ENCODE measurements at regions not wholly inside any gene's neighbourhood (a gene's known extent, or its start where the extent isn't known, plus 50 kb on each side); places are given as distances from the start of the nearest gene placed in this dataset.

DNA sequence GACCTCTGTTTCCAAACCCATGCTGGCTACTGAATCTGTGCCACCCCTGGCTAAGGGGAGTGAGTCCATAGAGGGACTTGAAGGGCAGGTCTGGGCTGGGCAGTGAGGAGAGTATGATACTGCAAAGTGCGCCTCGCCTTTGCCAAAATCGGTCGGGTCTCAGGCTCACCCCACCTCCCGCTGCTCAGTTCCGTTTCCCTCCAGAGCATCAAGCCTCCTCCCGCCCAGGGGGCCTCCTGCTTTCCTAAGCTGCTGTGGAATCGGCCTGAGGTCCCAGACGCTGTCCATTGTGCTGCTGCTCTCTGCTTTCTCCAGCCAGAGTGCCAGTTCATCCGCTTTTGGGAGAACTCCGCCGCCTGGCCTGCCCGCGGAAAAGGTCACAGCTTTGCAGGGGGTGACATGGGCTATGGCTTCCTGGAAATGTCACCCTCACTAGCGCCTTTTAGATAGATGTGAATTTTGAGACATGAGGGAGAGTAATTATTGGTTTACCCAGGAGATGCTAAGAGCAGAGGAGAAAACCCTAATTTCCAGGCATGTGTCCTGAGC, 1418.4 kb downstream of the UQCRFS1 start:
- DNase-seq (ENCODE audit: low spot score in 2 of 2): no peak
- H3K27ac ChIP-seq: peak overlapping the region; percentile 86 to 89
- intact Hi-C loops (cut with DNase I): no loop called here

DNA sequence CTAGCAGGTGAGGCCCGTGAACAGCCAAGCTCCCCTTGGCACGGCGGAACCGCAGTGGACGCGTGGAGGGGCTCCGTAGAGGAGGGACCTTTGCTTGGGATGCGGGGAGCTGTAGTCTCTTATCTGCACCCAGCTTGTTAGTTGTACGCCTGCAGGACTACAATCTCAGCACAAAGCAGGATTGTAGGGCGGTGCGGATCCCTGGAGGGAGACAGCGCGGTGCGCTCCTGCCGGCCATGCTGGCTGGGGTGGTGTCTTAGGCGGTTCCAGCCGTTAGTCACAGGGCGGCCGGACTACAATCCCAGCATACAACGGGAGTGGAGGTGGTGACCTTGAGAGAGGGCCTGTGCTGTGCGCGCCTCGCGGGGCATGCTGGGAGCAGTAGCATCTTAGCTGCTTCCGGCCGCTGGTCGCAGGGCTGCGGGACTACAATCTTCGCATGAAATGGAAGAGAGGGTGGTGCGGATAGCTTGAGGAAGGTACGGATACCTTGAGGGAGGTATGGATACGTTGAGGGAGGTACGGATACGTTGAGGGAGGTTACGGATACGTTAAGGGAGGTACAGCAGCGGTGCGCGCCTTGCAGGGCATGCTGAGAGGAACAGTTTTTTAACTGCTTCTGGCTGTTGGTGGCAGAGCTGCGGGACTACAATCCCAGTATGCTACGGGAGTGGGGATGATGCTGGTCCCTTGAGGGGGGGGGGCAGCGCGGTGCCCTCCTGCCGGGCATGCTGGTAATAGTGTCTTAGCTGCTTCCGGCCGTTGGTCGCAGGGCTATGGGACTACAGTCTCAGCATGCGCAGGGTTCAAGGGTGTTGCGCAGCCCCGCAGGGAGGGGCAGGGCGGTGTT, 1419.1 kb downstream of the UQCRFS1 start:
- intact Hi-C loops (cut with DNase I): no loop called here
- Histone ChIP-seq H3K4me1 (peaks cover 5 to 12% of the 10 kb centered on the region in 2 donors), H3K9me3 (no peaks in the 10 kb centered on the region), H3K36me3 (peaks cover 0 to 2% of the 10 kb centered on the region in 2 donors), H3K27ac (peak overlapping the region; percentile 86 to 89), H3K27me3 (no peaks in the 10 kb centered on the region), H3K4me3 (peak overlapping the region; percentile 87 to 88)
- DNase-seq (ENCODE audit: low spot score in 2 of 2): peak; percentile 83 to 95
- TF ChIP-seq, protein P1, sequence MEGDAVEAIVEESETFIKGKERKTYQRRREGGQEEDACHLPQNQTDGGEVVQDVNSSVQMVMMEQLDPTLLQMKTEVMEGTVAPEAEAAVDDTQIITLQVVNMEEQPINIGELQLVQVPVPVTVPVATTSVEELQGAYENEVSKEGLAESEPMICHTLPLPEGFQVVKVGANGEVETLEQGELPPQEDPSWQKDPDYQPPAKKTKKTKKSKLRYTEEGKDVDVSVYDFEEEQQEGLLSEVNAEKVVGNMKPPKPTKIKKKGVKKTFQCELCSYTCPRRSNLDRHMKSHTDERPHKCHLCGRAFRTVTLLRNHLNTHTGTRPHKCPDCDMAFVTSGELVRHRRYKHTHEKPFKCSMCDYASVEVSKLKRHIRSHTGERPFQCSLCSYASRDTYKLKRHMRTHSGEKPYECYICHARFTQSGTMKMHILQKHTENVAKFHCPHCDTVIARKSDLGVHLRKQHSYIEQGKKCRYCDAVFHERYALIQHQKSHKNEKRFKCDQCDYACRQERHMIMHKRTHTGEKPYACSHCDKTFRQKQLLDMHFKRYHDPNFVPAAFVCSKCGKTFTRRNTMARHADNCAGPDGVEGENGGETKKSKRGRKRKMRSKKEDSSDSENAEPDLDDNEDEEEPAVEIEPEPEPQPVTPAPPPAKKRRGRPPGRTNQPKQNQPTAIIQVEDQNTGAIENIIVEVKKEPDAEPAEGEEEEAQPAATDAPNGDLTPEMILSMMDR (IDR thresholded peaks at IDR 0.05): peak in 1 of 3 experiments; percentile 10

More for the DNA sequence above, 1418.4 kb downstream of the UQCRFS1 start:
- TF ChIP-seq, protein P1 (IDR thresholded peaks at IDR 0.05): no peak
- H3K36me3 ChIP-seq: peaks cover 0 to 2% of the 10 kb centered on the region in 2 donors
- H3K9me3 ChIP-seq: no peaks in the 10 kb centered on the region
- H3K4me3 ChIP-seq: peak overlapping the region; percentile 87 to 88
- peaks cover 5 to 12% of the 10 kb centered on the region in 2 donors for H3K4me1 ChIP-seq
- H3K27me3 ChIP-seq: no peaks in the 10 kb centered on the region

DNA sequence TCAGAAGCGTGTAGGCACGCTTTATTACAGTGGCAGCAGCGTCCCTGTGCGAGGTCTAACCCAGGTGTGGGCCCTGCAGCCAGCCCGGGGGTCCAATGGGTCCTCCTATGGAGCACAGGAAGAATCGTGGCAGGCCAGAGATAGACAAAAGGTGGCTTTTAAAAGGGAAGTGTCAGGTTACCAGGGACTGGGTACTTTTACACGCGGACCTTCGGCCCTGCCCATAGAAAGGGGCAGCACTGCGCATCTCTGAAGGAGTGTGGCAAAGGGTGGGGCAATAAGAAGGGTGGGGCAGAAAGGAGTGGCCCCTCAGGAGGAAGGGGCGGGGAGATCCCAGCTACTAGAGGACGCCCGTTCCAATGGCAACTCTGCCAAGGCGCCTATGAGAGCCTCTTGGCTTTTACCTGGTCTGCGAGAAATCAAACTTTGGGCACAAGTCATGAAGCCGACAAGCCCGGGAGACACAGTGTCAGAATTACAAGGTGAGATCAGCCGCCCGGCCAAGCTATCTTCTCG, 1419.8 kb downstream of the UQCRFS1 start:
- DNase-seq (ENCODE audit: low spot score in 2 of 2): peak; percentile 19 to 84
- no peaks in the 10 kb centered on the region for H3K27me3 ChIP-seq

DNA sequence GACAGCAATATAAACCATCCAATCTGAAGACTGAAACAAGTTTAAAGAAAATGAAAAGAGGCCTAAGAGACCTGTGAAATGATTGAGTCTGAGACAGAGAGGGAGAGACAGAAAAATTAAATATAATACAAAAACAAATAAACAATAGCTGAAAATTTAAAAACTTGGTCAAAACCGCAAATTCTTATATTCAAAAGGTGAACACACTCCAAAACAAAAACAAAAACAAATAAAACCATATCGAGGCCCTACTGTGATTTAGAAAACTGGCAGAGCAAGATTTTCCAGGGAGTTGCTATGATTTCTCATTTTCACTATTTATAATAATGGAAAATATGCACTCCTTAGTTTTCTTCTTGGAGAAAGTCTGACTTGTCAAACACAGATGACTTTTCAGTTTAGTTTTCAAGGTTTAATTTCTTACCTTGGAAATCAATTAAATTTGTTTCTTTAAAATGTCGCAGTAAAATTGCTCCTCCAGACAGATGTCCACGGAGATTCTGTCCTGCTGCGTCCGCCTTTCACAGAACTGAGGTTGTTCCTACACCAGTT, 1420.3 kb downstream of the UQCRFS1 start:
- TF ChIP-seq, protein P1 (IDR thresholded peaks at IDR 0.05): no peak
- Histone ChIP-seq H3K4me1 (peaks cover 5 to 12% of the 10 kb centered on the region in 2 donors), H3K27me3 (no peaks in the 10 kb centered on the region), H3K4me3 (peak overlapping the region; percentile 87 to 88), H3K36me3 (no peaks in the 10 kb centered on the region), H3K27ac (peak overlapping the region; percentile 86 to 89), H3K9me3 (peaks cover 0 to 5% of the 10 kb centered on the region in 2 donors)
- intact Hi-C loops (cut with DNase I): no loop called here
- no peak for DNase-seq (ENCODE audit: low spot score in 2 of 2)

More for the DNA sequence above, 1419.8 kb downstream of the UQCRFS1 start:
- peak overlapping the region; percentile 86 to 89 for H3K27ac ChIP-seq
- H3K4me1 ChIP-seq: peaks cover 5 to 12% of the 10 kb centered on the region in 2 donors
- peaks cover 0 to under 1% of the 10 kb centered on the region in 2 donors for H3K36me3 ChIP-seq
- H3K4me3 ChIP-seq: peak overlapping the region; percentile 87 to 88
- intact Hi-C loops (cut with DNase I): no loop called here
- TF ChIP-seq, protein P1 (IDR thresholded peaks at IDR 0.05): no peak
- peaks cover 0 to 2% of the 10 kb centered on the region in 2 donors for H3K9me3 ChIP-seq

DNA sequence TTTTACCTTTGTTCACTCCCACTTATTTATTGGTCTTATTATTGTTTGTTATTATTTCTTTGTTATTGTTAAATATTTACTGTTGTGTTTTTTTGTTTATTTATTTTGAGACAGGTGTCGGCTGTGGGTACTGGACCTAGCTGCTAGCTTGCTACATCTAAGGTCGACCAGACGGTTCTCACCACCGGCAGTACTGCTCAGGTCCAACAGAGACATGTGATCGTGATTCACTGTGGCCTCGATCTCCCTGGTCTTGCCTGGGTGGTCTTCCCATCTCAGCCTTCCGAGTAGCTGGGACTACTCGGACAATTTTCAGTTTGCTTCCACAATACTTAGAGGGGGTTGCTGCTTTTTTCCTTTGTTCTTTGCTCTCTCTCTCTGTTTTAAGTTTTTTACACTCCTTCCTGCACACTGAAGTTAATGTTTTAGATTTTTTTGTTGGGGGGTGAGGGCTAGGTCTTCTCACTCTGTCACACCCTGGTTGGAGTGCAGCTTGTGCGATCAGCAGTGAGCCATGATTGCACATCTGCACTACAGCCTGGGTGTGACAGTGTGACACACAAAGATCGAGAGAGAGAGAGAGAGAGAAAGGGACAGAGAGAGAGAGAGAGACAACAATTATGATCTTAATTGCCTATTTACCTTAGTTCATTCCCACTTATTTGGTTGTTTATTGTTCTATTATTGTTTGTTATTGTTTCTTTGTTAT, 1432.4 kb downstream of the UQCRFS1 start:
- DNase-seq (ENCODE audit: low spot score in 2 of 2): no peak
- Histone ChIP-seq H3K4me1 (no peaks in the 10 kb centered on the region), H3K27ac (no peak overlapping the region), H3K27me3 (no peaks in the 10 kb centered on the region), H3K4me3 (no peak overlapping the region), H3K9me3 (peaks cover 10 to 89% of the 10 kb centered on the region in 2 donors), H3K36me3 (peaks cover 14 to 31% of the 10 kb centered on the region in 2 donors)
- intact Hi-C loops (cut with DNase I): no loop called here
- TF ChIP-seq, protein P1 (IDR thresholded peaks at IDR 0.05): no peak
